Activated naive CD4-positive, alpha-beta T cell treated with anti-CD3 and anti-CD28 coated beads for 36 hours (primary cell): ENCODE measurements at regions not wholly inside any gene's neighbourhood (a gene's known extent, or its start where the extent isn't known, plus 50 kb on each side); places are given as distances from the start of the nearest gene placed in this dataset.
"Not testable (repeated sequence)": the region's sequence is repeated elsewhere in the genome, so short reads cannot be mapped to it uniquely, and the experiment has no call there.

ENCODE experiments used
- CTCF ChIA-PET: fragments of 350-600 bp; sonication (Branson Sonifier 250); formaldehyde crosslinking; loops from one replicate; lab custom pipeline; 2021; ENCODE audit warnings: antibody characterized with exemption; lab: Charles Lee
- DNase-seq: peaks from one replicate; pipeline ENCODE4 v3.0.0-alpha.2; 2020
- H3K27ac Mint-ChIP-seq: one replicate; pipeline ENCODE4 v1.8.0; 2021; ENCODE audit warnings: mild to moderate bottlenecking, mixed read lengths
- H3K27me3 Mint-ChIP-seq: one replicate; pipeline ENCODE4 v1.8.0; 2021; ENCODE audit warnings: low read depth, mixed read lengths
- H3K36me3 Mint-ChIP-seq: one replicate; pipeline ENCODE4 v1.8.0; 2021; ENCODE audit warnings: low read depth, mixed read lengths
- H3K4me1 Mint-ChIP-seq: one replicate; pipeline ENCODE4 v1.8.0; 2021; ENCODE audit warnings: low read depth, mixed read lengths
- H3K4me3 Mint-ChIP-seq: one replicate; pipeline ENCODE4 v1.8.0; 2021; ENCODE audit warnings: mild to moderate bottlenecking, moderate library complexity, mixed read lengths
- H3K9me3 Mint-ChIP-seq: one replicate; pipeline ENCODE4 v1.8.0; 2021; ENCODE audit warnings: mixed read lengths
- intact Hi-C: fragments of 100-400 bp; cut with micrococcal nuclease; formaldehyde crosslinking; loops from one replicate; pipeline ENCODE4 v1.15.1; 2023

- H3K4me3 Mint-ChIP-seq, H3K36me3 Mint-ChIP-seq, DNase-seq, H3K27ac Mint-ChIP-seq, intact Hi-C loops, H3K9me3 Mint-ChIP-seq: not testable (repeated sequence)
- CTCF ChIA-PET, result interaction anchor here (0.6 to 1.1 kb wide), 2 partner anchors 8 to 564 kb away, joined by 3 read pairs; no protein-coding TSS in a partner anchor
- Mint-ChIP-seq H3K4me1 (peaks cover 18% of the 10 kb centered on the region), H3K27me3 (peaks cover 11% of the 10 kb centered on the region)
These were observed 181.4 kb downstream of the TM2D1 start for GRCh38 chr1:61543498-61543897.

- CTCF ChIA-PET, result interaction anchor here (0.9 kb wide), 1 partner anchor 16 kb away, joined by 4 read pairs; no protein-coding TSS in a partner anchor
- Mint-ChIP-seq H3K4me3 (no peak overlapping the region), H3K9me3 (peaks cover 9% of the 10 kb centered on the region), H3K27me3 (peaks cover 8% of the 10 kb centered on the region), H3K27ac (no peak overlapping the region), H3K4me1 (peaks cover 3% of the 10 kb centered on the region), H3K36me3 (no peaks in the 10 kb centered on the region)
- no peak for DNase-seq
- intact Hi-C loops, result no loop called here
These were observed 185.1 kb downstream of the TM2D1 start for GRCh38 chr1:61539720-61540462.

GRCh38 chr1:61538228-61538627 lies 186.7 kb downstream of the TM2D1 start:
- CTCF ChIA-PET, result no interaction called here
- H3K27ac Mint-ChIP-seq, result no peak overlapping the region
- H3K4me1 Mint-ChIP-seq, result no peaks in the 10 kb centered on the region
- no peak for DNase-seq
- no peak overlapping the region for H3K4me3 Mint-ChIP-seq
- peaks cover 7% of the 10 kb centered on the region for H3K9me3 Mint-ChIP-seq
- peaks cover 4% of the 10 kb centered on the region for H3K27me3 Mint-ChIP-seq
- intact Hi-C loops, result no loop called here
- no peaks in the 10 kb centered on the region for H3K36me3 Mint-ChIP-seq

- no peak overlapping the region for H3K4me3 Mint-ChIP-seq
- no peak overlapping the region for H3K27ac Mint-ChIP-seq
- H3K4me1 Mint-ChIP-seq, result no peaks in the 10 kb centered on the region
- no peaks in the 10 kb centered on the region for H3K9me3 Mint-ChIP-seq
- DNase-seq, result no peak
- intact Hi-C loops, result no loop called here
- no peaks in the 10 kb centered on the region for H3K27me3 Mint-ChIP-seq
- H3K36me3 Mint-ChIP-seq, result no peaks in the 10 kb centered on the region
- CTCF ChIA-PET, result no interaction called here
These were observed 188.5 kb downstream of the TM2D1 start for GRCh38 chr1:61536174-61537108.

- CTCF ChIA-PET, result interaction anchor here (0.6 to 0.9 kb wide), 2 partner anchors 9 to 54 kb away, joined by 3 to 4 read pairs; no protein-coding TSS in a partner anchor
- DNase-seq, result no peak
- Mint-ChIP-seq H3K36me3 (no peaks in the 10 kb centered on the region), H3K27ac (no peak overlapping the region), H3K27me3 (no peaks in the 10 kb centered on the region), H3K9me3 (no peaks in the 10 kb centered on the region), H3K4me3 (no peak overlapping the region), H3K4me1 (no peaks in the 10 kb centered on the region)
- intact Hi-C loops, result no loop called here
These were observed 190.1 kb downstream of the TM2D1 start for GRCh38 chr1:61534847-61535246.

GRCh38 chr1:61533546-61533945 lies 191.4 kb downstream of the TM2D1 start:
- intact Hi-C loops, result no loop called here
- Mint-ChIP-seq H3K36me3 (no peaks in the 10 kb centered on the region), H3K4me1 (no peaks in the 10 kb centered on the region), H3K9me3 (no peaks in the 10 kb centered on the region), H3K4me3 (no peak overlapping the region), H3K27me3 (no peaks in the 10 kb centered on the region), H3K27ac (no peak overlapping the region)
- CTCF ChIA-PET, result no interaction called here
- DNase-seq, result no peak

GRCh38 chr1:61531716-61532115 lies 193.2 kb downstream of the TM2D1 start:
- H3K4me1 Mint-ChIP-seq, result no peaks in the 10 kb centered on the region
- no peak overlapping the region for H3K27ac Mint-ChIP-seq
- no peaks in the 10 kb centered on the region for H3K9me3 Mint-ChIP-seq

GRCh38 chr1:61523893-61524605 lies 200.9 kb downstream of the TM2D1 start:
- DNase-seq, result no peak
- Mint-ChIP-seq H3K27ac (no peak overlapping the region), H3K4me3 (no peak overlapping the region), H3K4me1 (no peaks in the 10 kb centered on the region), H3K27me3 (peaks cover 5% of the 10 kb centered on the region), H3K9me3 (no peaks in the 10 kb centered on the region), H3K36me3 (no peaks in the 10 kb centered on the region)
- intact Hi-C loops, result no loop called here
- CTCF ChIA-PET, result interaction anchor here (0.7 to 0.8 kb wide), 2 partner anchors 16 to 413 kb away, joined by 4 read pairs; no protein-coding TSS in a partner anchor

More at GRCh38 chr1:61531716-61532115, 193.2 kb downstream of the TM2D1 start:
- CTCF ChIA-PET, result no interaction called here
- intact Hi-C loops, result no loop called here
- DNase-seq, result no peak
- Mint-ChIP-seq H3K4me3 (no peak overlapping the region), H3K36me3 (no peaks in the 10 kb centered on the region), H3K27me3 (no peaks in the 10 kb centered on the region)

GRCh38 chr1:61523229-61523628 lies 201.7 kb downstream of the TM2D1 start:
- Mint-ChIP-seq H3K9me3 (no peaks in the 10 kb centered on the region), H3K4me1 (no peaks in the 10 kb centered on the region), H3K36me3 (no peaks in the 10 kb centered on the region), H3K27me3 (peaks cover 5% of the 10 kb centered on the region), H3K27ac (no peak overlapping the region), H3K4me3 (no peak overlapping the region)
- CTCF ChIA-PET, result interaction anchor here (0.7 to 0.8 kb wide), 2 partner anchors 17 to 413 kb away, joined by 4 read pairs; no protein-coding TSS in a partner anchor
- DNase-seq, result no peak
- intact Hi-C loops, result no loop called here

- CTCF ChIA-PET, result no interaction called here
- Mint-ChIP-seq H3K27ac (no peak overlapping the region), H3K4me1 (no peaks in the 10 kb centered on the region), H3K36me3 (no peaks in the 10 kb centered on the region), H3K9me3 (no peaks in the 10 kb centered on the region), H3K4me3 (no peak overlapping the region), H3K27me3 (peaks cover 2% of the 10 kb centered on the region)
- DNase-seq, result no peak
- intact Hi-C loops, result no loop called here
These were observed 204.5 kb downstream of the TM2D1 start for GRCh38 chr1:61520401-61520800.

GRCh38 chr1:61519631-61520030 lies 205.3 kb downstream of the TM2D1 start:
- no peak overlapping the region for H3K27ac Mint-ChIP-seq
- no peaks in the 10 kb centered on the region for H3K36me3 Mint-ChIP-seq
- no peak for DNase-seq
- CTCF ChIA-PET, result no interaction called here
- no peak overlapping the region for H3K4me3 Mint-ChIP-seq
- intact Hi-C loops, result no loop called here
- no peaks in the 10 kb centered on the region for H3K9me3 Mint-ChIP-seq
- peaks cover 2% of the 10 kb centered on the region for H3K27me3 Mint-ChIP-seq
- H3K4me1 Mint-ChIP-seq, result no peaks in the 10 kb centered on the region
